Bronchial epithelial cell (primary cell): ENCODE measurements at regions not wholly inside any gene's neighbourhood (a gene's known extent, or its start where the extent isn't known, plus 50 kb on each side); places are given as distances from the start of the nearest gene placed in this dataset.

Experiments used
- DNase-seq: peaks from one replicate; pipeline ENCODE4 v3.0.0-alpha.2; 2010; ENCODE audit warnings: low read depth
- FAIRE-seq: peaks from 2 replicates; lab custom pipeline; 2011; peaks lifted over from hg19 to GRCh38; lab: Jason Lieb, UNC
- H3K27me3 ChIP-seq: 2 replicates; pipeline ENCODE4 v1.5.1; 2011; ENCODE audit warnings: low read length; ENCODE audit not compliant: control insufficient read depth, insufficient read depth
- H3K36me3 ChIP-seq: 2 replicates; pipeline ENCODE4 v1.5.1; 2011; ENCODE audit warnings: low read length; ENCODE audit not compliant: control insufficient read depth, insufficient read depth
- H3K4me3 ChIP-seq: 2 replicates; pipeline ENCODE4 v1.5.1; 2011; ENCODE audit warnings: mild to moderate bottlenecking, low read depth, low read length, control low read depth
- TF ChIP-seq, protein P1 (sequence below): IDR thresholded peaks from 2 replicates; pipeline ENCODE4 v1.5.1; 2011; ENCODE audit warnings: mild to moderate bottlenecking, moderate library complexity, low read length, control low read depth, inconsistent platforms; ENCODE audit not compliant: insufficient read depth, severe bottlenecking

GRCh38 chr21:17729455-17729854, 89.7 kb downstream of the C21orf91 start:
- H3K27me3 ChIP-seq: no peaks in the 10 kb centered on the region
- DNase-seq: no peak
- no peak overlapping the region for H3K4me3 ChIP-seq
- TF ChIP-seq, protein P1, sequence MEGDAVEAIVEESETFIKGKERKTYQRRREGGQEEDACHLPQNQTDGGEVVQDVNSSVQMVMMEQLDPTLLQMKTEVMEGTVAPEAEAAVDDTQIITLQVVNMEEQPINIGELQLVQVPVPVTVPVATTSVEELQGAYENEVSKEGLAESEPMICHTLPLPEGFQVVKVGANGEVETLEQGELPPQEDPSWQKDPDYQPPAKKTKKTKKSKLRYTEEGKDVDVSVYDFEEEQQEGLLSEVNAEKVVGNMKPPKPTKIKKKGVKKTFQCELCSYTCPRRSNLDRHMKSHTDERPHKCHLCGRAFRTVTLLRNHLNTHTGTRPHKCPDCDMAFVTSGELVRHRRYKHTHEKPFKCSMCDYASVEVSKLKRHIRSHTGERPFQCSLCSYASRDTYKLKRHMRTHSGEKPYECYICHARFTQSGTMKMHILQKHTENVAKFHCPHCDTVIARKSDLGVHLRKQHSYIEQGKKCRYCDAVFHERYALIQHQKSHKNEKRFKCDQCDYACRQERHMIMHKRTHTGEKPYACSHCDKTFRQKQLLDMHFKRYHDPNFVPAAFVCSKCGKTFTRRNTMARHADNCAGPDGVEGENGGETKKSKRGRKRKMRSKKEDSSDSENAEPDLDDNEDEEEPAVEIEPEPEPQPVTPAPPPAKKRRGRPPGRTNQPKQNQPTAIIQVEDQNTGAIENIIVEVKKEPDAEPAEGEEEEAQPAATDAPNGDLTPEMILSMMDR: no peak
- H3K36me3 ChIP-seq: no peaks in the 10 kb centered on the region
- no peak for FAIRE-seq

DNA sequence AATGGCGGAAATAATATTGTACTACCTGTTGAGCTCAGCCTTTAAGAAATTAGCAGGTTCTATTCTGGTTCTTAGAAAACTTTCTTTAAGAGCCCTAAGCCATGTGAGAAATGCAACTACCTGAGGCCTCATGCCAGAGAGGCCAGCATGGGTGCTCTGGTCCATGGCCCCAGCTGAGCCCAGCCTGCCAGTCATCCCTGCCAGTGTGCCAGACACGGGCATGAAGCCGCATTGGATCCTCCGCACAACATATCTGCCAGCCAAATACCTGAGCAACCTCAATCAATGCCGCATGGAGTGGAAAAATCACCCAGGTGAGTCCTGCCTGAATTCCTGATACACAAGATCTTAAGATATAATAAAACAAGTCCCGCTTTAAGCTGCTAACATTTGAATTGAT, 91.8 kb downstream of the C21orf91 start:
- FAIRE-seq (no peak), DNase-seq (no peak)
- TF ChIP-seq, protein P1: no peak
- Histone ChIP-seq H3K36me3 (no peaks in the 10 kb centered on the region), H3K27me3 (no peaks in the 10 kb centered on the region), H3K4me3 (no peak overlapping the region)

- no peaks in the 10 kb centered on the region for H3K27me3 ChIP-seq
- no peak for FAIRE-seq
- TF ChIP-seq, protein P1: peak; percentile 44
These were observed 92.9 kb downstream of the C21orf91 start for GRCh38 chr21:17726047-17726829.

GRCh38 chr21:17725339-17725738, 93.8 kb downstream of the C21orf91 start:
- FAIRE-seq (no peak), DNase-seq (peak; percentile 46)
- Histone ChIP-seq H3K27me3 (no peaks in the 10 kb centered on the region), H3K36me3 (no peaks in the 10 kb centered on the region), H3K4me3 (no peak overlapping the region)
- TF ChIP-seq, protein P1: no peak

More at GRCh38 chr21:17726047-17726829, 92.9 kb downstream of the C21orf91 start:
- peak; percentile 34 for DNase-seq
- H3K4me3 ChIP-seq: no peak overlapping the region
- H3K36me3 ChIP-seq: no peaks in the 10 kb centered on the region

GRCh38 chr21:17712887-17713286, 100.2 kb upstream of the BTG3 start:
- TF ChIP-seq, protein P1: no peak
- DNase-seq (no peak), FAIRE-seq (no peak)
- no peaks in the 10 kb centered on the region for H3K27me3 ChIP-seq
- no peaks in the 10 kb centered on the region for H3K36me3 ChIP-seq
- no peak overlapping the region for H3K4me3 ChIP-seq

DNA sequence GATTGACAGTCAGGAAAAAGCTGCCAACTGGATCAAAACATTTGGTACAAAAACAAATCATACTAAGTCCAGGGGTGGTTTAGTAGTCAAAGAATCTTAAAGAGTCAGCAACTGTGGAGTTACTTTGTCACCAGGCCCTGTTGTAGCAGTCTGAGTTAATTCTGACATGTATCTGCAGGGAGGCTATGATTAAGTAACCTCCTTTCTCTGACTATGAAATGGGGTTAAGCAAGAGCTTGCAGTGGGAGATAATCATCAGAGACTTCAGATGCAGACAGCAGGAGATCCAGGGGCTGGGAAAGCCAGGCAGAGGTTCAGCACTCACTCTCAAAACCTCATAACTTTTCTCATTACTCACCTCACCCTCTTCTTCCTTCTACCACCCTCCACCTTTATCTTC, 99.2 kb upstream of the BTG3 start:
- H3K27me3 ChIP-seq: no peaks in the 10 kb centered on the region
- DNase-seq: peak; percentile 88
- TF ChIP-seq, protein P1: no peak
- no peak overlapping the region for H3K4me3 ChIP-seq
- H3K36me3 ChIP-seq: no peaks in the 10 kb centered on the region
- FAIRE-seq: peak; percentile 18
